Caco-2 (cell line): ENCODE measurements at regions not wholly inside any gene's neighbourhood (a gene's known extent, or its start where the extent isn't known, plus 50 kb on each side); places are given as distances from the start of the nearest gene placed in this dataset.

Experiments
- BruUV-seq: library from RNA; stranded (reverse); fragments of 400-500 nt; replicated peaks from 2 replicates; lab custom pipeline; 2021; lab: Mats Ljungman, UMichigan
- CTCF ChIA-PET: fragments of 300-600 bp; sonication (Branson Sonifier 250); formaldehyde crosslinking; loops from one replicate; lab custom pipeline; 2022; ENCODE audit warnings: antibody characterized with exemption; lab: Charles Lee
- POLR2A ChIA-PET: fragments of 300-600 bp; sonication (Branson Sonifier 250); formaldehyde crosslinking; loops from one replicate; lab custom pipeline; 2022; ENCODE audit warnings: antibody characterized with exemption; lab: Charles Lee
- DNase-seq, 2 experiments: peaks; one replicate each; pipeline versions ENCODE4 v3.0.0 to v3.0.0-alpha.2; 2020 to 2022
- H3K27me3 ChIP-seq: replicated peaks from 2 replicates; pipeline ENCODE4 v1.6.0; 2011; ENCODE audit warnings: low read length; ENCODE audit not compliant: control insufficient read depth, insufficient read depth
- H3K36me3 ChIP-seq: 2 replicates; pipeline ENCODE4 v1.5.1; 2011; ENCODE audit warnings: low read length; ENCODE audit not compliant: control insufficient read depth, insufficient read depth
- H3K4me1 ChIP-seq: fragments of 250-450 bp; sonication (Bioruptor Pico); 2 replicates; pipeline ENCODE4 v1.5.1; 2020; ENCODE audit warnings: mild to moderate bottlenecking
- H3K4me3 ChIP-seq: 2 replicates; pipeline ENCODE4 v1.5.1; 2011; ENCODE audit warnings: low read depth, mild to moderate bottlenecking, control low read depth, low read length
- H3K9me3 ChIP-seq: fragments of 250-450 bp; sonication (Bioruptor Pico); 2 replicates; pipeline ENCODE4 v1.5.1; 2020; ENCODE audit warnings: mild to moderate bottlenecking, moderate library complexity
- H3K27ac Mint-ChIP-seq: one replicate; pipeline ENCODE4 v1.8.0; 2022; ENCODE audit warnings: mixed read lengths; ENCODE audit not compliant: unreplicated experiment
- H3K27me3 Mint-ChIP-seq: one replicate; pipeline ENCODE4 v1.8.0; 2022; ENCODE audit warnings: mixed read lengths; ENCODE audit not compliant: insufficient read depth, unreplicated experiment
- H3K36me3 Mint-ChIP-seq: one replicate; pipeline ENCODE4 v1.8.0; 2022; ENCODE audit warnings: mild to moderate bottlenecking, mixed read lengths; ENCODE audit not compliant: insufficient read depth, unreplicated experiment
- H3K4me1 Mint-ChIP-seq: one replicate; pipeline ENCODE4 v1.8.0; 2022; ENCODE audit warnings: low read depth, mixed read lengths; ENCODE audit not compliant: unreplicated experiment
- H3K4me3 Mint-ChIP-seq: one replicate; pipeline ENCODE4 v1.8.0; 2022; ENCODE audit warnings: mild to moderate bottlenecking, moderate library complexity, mixed read lengths; ENCODE audit not compliant: unreplicated experiment
- H3K9me3 Mint-ChIP-seq: one replicate; pipeline ENCODE4 v1.8.0; 2022; ENCODE audit warnings: mixed read lengths; ENCODE audit not compliant: unreplicated experiment
- CTCF ChIP-seq, 2 experiments: fragments of 200-600 bp in 1 of 2; IDR thresholded peaks; 1 replicate in 1 of 2; 2 replicates in 1 of 2; pipeline versions ENCODE4 v1.5.1 to v1.8.0; 2011 to 2022; ENCODE audit warnings: antibody characterized with exemption in 1 of 2, control low read depth in 1 of 2, inconsistent platforms in 1 of 2, low read depth in 1 of 2, low read length in 1 of 2, mild to moderate bottlenecking in 1 of 2, moderate library complexity in 1 of 2; ENCODE audit not compliant: insufficient read depth in 1 of 2, severe bottlenecking in 1 of 2, unreplicated experiment in 1 of 2
- intact Hi-C: fragments of 100-400 bp; cut with micrococcal nuclease; formaldehyde crosslinking; loops from one replicate; pipeline ENCODE4 v1.10.0; 2022; ENCODE audit not compliant: unreplicated experiment

- no peak overlapping the region for H3K4me3 ChIP-seq
- ChIA-PET CTCF (no interaction called here), POLR2A (no interaction called here)
- no peak for TF ChIP-seq CTCF (IDR thresholded peaks at IDR 0.05; ENCODE audit: insufficient read depth in 1 of 2, low read depth in 1 of 2, low read length in 1 of 2, severe bottlenecking in 1 of 2, unreplicated experiment in 1 of 2)
- H3K27me3 Mint-ChIP-seq = no peaks in the 10 kb centered on the region
- BruUV-seq = no TSS peak
- no peaks in the 10 kb centered on the region for H3K36me3 ChIP-seq
- no peak overlapping the region for H3K4me3 Mint-ChIP-seq
- H3K4me1 ChIP-seq = no peaks in the 10 kb centered on the region
- no peak overlapping the region for H3K27ac Mint-ChIP-seq
- H3K4me1 Mint-ChIP-seq = no peaks in the 10 kb centered on the region
- no peak for DNase-seq
- H3K9me3 ChIP-seq = no peaks in the 10 kb centered on the region
- no peaks in the 10 kb centered on the region for H3K9me3 Mint-ChIP-seq
- intact Hi-C loops = no loop called here
- H3K27me3 ChIP-seq = no peaks in the 10 kb centered on the region
- no peaks in the 10 kb centered on the region for H3K36me3 Mint-ChIP-seq
Observed at GRCh38 chr1:65491472-65491871, 71.0 kb downstream of the LEPR start.

- intact Hi-C loops = no loop called here
- CTCF ChIA-PET = no interaction called here
- DNase-seq = no peak
- no peaks in the 10 kb centered on the region for H3K36me3 Mint-ChIP-seq
- no peak overlapping the region for H3K27ac Mint-ChIP-seq
- no peak overlapping the region for H3K4me3 ChIP-seq
- H3K27me3 Mint-ChIP-seq = no peaks in the 10 kb centered on the region
- no peaks in the 10 kb centered on the region for H3K27me3 ChIP-seq
- BruUV-seq = no TSS peak
- H3K36me3 ChIP-seq = no peaks in the 10 kb centered on the region
- no peaks in the 10 kb centered on the region for H3K4me1 ChIP-seq
- no peak for TF ChIP-seq CTCF (IDR thresholded peaks at IDR 0.05; ENCODE audit: insufficient read depth in 1 of 2, low read depth in 1 of 2, low read length in 1 of 2, severe bottlenecking in 1 of 2, unreplicated experiment in 1 of 2)
- no peaks in the 10 kb centered on the region for H3K9me3 ChIP-seq
- no peak overlapping the region for H3K4me3 Mint-ChIP-seq
- POLR2A ChIA-PET = no interaction called here
- H3K9me3 Mint-ChIP-seq = no peaks in the 10 kb centered on the region
- H3K4me1 Mint-ChIP-seq = no peaks in the 10 kb centered on the region
Observed at GRCh38 chr1:65493802-65494201, 73.3 kb downstream of the LEPR start.

GRCh38 chr1:65494671-65495070, 74.2 kb downstream of the LEPR start:
- no peaks in the 10 kb centered on the region for H3K27me3 ChIP-seq
- H3K27ac Mint-ChIP-seq = no peak overlapping the region
- BruUV-seq = no TSS peak

More at GRCh38 chr1:65494671-65495070, 74.2 kb downstream of the LEPR start:
- DNase-seq = no peak
- H3K4me3 ChIP-seq = no peak overlapping the region
- CTCF ChIA-PET = no interaction called here
- POLR2A ChIA-PET = no interaction called here
- Mint-ChIP-seq H3K27me3 (no peaks in the 10 kb centered on the region), H3K36me3 (no peaks in the 10 kb centered on the region), H3K9me3 (no peaks in the 10 kb centered on the region), H3K4me1 (no peaks in the 10 kb centered on the region), H3K4me3 (no peak overlapping the region)
- intact Hi-C loops = no loop called here
- TF ChIP-seq CTCF (IDR thresholded peaks at IDR 0.05; ENCODE audit: insufficient read depth in 1 of 2, low read depth in 1 of 2, low read length in 1 of 2, severe bottlenecking in 1 of 2, unreplicated experiment in 1 of 2) = no peak
- no peaks in the 10 kb centered on the region for H3K9me3 ChIP-seq
- H3K4me1 ChIP-seq = no peaks in the 10 kb centered on the region
- H3K36me3 ChIP-seq = no peaks in the 10 kb centered on the region
